ENCODE measurements at regions not wholly inside any gene's neighbourhood (a gene's known extent, or its start where the extent isn't known, plus 50 kb on each side); places are given as distances from the start of the nearest gene placed in this dataset.
"Not testable (repeated sequence)": the region's sequence is repeated elsewhere in the genome, so short reads cannot be mapped to it uniquely, and the experiment has no call there.

DNA sequence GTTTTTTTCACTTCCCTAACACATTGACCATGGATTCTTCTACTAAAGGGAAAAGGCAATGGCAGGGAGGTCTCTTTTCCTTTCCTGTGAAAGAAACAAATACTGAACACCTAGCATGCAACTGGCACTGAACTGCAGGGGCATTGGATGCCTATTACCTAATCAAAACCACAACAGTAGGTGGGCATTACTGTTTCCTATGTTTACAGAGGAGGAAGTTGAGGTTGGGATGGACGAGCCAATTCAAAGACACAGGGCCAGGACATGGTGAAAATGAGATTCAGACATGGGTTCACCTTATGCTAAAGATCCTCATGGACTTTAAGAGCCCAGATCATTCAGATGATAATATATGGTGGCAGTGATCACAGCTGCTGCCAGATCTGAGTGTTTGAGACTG is 407.0 kb downstream of the MIAT start:
- no peak for DNase-seq (ENCODE audit: low read depth)

DNA sequence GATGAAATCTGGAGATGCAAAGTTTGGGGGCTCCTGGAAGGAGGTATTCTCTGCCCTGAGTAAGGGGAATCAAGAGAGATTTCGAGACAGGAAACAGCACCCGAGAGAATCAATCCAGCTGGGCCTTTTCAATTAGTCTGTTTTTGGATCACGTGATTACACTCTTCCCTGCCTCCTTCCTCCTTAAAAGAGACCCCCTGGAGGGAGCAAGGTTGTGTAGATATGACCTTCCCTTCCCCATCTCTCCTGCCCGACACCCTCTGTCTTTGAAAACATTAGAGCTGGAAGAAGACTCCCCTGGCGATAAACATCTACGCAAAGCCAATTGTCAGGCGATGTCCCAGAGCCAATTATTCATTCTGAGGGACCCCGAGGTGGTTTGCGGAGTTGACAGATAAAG is 407.9 kb downstream of the MIAT start:
- no peak for DNase-seq (ENCODE audit: low read depth)

GRCh38 chr22:27066856-27067255 is 409.5 kb downstream of the MIAT start:
- DNase-seq (ENCODE audit: low read depth), result no peak

GRCh38 chr22:27068121-27068520 is 410.7 kb downstream of the MIAT start:
- no peak for DNase-seq (ENCODE audit: low read depth)

DNA sequence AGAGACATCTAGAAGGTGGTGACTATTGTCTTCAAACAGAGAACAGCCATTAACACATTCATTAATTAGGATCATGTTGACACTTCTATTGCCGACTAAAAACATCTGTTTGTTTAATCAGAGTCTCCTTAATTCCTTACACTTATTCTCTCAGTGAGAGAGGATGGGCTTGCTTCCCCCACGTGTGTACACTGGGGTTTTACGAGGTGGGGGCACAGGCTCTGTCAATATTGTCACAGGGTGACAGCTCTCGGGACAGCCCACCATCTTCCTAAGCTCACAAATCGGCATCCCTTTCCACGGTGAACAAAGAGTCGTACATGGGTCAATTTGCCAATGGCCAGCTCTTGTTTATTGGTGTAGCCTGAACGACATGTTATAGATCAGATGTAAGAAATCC is 413.2 kb downstream of the MIAT start:
- no peak for DNase-seq (ENCODE audit: low read depth)

DNA sequence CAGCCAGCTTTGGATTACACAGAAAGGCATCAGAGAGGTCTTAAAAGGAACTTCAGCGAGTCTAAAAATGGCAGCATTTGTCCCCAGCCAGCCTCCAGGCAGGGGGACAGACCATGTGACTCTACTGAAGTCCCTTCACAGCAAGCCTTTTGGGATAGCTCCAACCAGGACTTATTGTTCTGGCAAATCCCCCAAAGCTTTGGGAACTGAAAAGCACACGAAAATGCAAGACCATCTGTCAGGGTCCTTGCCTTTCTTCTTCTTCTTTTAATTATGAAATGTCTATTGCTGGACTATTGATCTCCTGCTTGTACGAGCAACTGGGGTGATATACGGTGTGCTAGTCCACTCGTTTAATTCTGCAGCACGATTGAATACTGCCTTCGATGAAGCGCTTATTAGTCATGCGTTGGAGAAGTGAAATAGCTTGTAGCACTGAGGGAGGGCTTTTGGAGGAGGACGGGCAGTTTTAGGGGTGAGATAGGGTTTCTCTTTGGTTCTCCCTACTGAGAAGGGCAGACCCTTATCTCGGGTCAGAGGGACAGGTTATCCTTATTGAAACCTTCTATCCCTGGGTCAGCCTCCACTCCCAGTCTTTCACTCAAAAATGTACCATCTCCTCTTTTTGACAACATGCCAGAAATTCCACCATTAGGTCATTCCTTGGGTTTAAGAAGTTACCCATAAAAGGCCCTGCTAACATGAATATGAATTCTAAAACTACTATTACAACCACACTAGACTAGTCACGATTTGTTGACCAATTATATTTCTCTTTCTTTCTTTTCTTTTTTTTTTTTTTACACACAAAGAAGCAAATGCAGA is 416.4 kb downstream of the MIAT start:
- DNase-seq (ENCODE audit: low read depth), result no peak

GRCh38 chr22:27075028-27075678 is 417.8 kb downstream of the MIAT start:
- DNase-seq (ENCODE audit: low read depth), result no peak

DNA sequence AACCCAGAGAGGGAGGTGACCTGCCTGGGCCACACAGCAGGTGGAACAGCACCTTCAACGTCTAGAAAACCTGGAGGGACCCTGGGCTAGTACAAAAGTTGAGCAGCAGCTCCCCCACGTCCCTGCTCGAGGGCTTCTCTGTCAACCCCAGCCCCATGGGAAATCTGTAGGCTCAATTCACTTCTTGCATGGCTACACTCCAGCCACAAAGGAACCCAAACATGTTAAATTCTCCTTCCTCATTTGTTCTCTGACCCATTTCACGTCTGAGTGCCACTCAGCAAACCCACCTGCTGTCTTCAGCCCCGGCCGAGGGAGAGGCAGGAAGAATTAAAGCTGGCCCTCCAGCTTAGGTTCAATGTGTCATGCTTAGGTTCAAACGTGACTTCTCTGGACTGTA is 418.5 kb downstream of the MIAT start:
- no peak for DNase-seq (ENCODE audit: low read depth)

- DNase-seq (ENCODE audit: low read depth), result not testable (repeated sequence)
These were observed 420.7 kb downstream of the MIAT start for GRCh38 chr22:27078064-27078463.

- DNase-seq (ENCODE audit: low read depth), result no peak
These were observed 422.7 kb downstream of the MIAT start for GRCh38 chr22:27080036-27080578.

GRCh38 chr22:27080863-27081262 is 423.5 kb downstream of the MIAT start:
- DNase-seq (ENCODE audit: low read depth), result no peak

DNA sequence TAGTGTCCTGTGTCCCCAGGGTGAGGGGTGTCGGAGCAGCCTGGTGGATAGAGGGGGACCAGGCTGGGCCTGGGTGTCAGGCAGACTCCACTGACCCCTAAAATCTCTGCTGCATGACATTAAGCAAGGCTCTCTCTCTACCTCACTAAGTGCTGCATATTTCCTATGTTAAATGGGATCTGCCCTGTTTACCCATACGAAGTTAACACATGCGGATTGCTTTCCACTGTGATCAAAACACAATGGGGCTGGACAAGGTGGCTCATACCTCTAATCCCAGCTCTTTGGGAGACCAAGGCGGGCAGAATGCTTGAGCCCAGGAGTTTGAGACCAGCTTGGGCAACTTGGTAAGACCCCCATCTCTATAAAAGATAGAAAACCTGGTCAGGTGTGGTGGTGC is 426.2 kb downstream of the MIAT start:
- DNase-seq (ENCODE audit: low read depth), result no peak

- DNase-seq (ENCODE audit: low read depth), result no peak
These were observed 426.7 kb downstream of the MIAT start for GRCh38 chr22:27084130-27084529.

DNA sequence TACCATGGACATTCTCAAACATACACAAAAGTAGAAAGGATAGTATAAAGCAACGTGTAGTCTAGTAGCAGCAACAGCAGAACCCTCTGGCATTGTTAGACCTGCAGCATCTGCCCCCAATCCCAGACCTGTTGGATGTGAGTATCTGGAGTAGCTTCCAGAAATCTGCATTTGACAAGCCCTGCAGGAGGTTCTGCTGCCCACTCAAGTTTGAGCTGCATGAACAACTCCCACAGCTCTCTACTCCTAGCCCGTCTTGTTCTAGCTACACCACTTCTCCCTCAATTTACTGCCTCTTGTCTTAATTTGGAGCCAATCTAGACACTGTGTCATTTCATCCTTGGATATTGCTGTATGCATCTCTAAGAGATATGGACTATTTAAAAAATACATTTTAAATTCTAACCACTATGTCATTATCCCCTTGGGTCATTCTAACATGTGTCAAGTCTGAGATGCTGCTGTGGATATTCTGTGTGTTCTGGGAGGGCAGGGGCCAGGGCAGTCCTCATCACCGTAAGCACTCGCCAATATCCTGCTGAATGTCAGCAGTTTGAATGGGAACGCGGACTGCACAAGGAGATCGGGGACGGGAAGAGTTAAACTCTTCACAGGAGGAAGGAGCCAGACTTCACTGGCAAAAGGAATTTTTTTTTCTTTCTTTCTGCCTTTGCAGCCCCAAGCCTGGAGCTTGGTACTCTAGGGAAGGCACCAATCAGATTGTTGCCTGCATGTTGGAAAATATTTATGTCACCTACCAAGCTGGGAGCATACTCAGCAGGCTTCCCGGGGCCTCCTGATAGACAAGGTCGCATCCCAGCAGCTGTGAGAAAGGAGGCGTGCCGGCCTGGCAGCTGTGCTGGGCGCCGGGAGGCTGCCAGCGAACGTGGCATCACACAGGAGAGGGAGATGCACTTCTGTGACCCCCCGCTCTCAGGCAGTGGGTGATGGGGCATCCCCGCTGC is 429.0 kb downstream of the MIAT start:
- DNase-seq (ENCODE audit: low read depth), result no peak

GRCh38 chr22:27087051-27087450 is 429.7 kb downstream of the MIAT start:
- no peak for DNase-seq (ENCODE audit: low read depth)

DNA sequence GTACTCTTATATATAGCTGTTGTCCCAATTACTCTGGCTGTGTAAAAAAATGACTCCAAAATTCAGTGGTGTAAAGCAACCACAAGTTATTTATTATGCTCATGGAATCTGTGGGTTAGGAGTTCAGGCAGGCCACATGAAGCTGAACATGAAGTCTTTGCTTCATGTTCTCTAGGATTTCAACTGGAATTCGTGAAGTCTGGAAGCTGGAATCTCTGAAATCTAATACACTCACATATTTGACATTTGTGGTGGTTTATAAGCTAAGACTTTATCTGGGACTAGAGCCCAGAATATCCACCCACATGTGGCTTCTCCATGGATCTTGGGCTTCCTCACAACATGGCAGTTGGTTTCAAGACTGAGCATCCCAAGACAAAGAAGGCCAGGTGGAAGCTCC is 430.6 kb downstream of the MIAT start:
- no peak for DNase-seq (ENCODE audit: low read depth)

DNA sequence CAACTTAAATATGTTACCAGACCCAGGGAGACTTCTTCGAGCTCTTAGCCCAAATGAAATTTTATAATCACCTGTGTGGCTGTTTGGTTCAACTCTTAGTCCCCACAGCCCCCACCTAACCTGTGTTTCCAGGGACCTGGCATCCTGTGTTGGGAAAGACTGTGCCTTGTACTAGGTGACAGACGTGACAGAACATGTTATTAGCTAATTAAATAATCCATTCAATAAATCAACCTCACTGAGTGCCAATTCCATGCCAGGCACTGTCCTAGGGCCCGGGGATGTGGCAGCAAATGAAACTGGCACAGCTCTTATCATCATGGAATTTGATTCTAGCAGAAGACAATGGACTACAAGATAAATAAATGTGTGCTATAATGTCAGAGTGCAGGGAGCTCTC is 431.9 kb downstream of the MIAT start:
- no peak for DNase-seq (ENCODE audit: low read depth)

DNA sequence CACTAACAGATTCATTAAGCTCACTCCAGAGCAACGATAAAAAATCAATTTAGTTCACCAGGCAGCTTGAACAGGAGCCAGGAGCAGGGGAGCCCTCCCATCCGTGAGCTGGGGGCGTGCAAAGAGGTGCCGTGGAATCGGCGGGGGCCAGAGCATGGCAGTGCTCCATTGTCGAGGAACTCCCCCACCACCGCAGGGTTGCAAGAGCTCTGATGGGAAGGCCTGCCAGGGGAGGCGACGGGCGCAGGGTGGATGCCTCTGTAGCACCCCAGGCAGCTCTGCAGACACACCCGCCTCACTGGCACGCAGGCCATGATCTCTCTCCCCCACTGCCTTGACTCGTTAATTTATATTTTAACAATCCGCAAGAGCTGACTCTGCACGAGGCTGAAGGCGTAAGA is 433.2 kb downstream of the MIAT start:
- no peak for DNase-seq (ENCODE audit: low read depth)

DNA sequence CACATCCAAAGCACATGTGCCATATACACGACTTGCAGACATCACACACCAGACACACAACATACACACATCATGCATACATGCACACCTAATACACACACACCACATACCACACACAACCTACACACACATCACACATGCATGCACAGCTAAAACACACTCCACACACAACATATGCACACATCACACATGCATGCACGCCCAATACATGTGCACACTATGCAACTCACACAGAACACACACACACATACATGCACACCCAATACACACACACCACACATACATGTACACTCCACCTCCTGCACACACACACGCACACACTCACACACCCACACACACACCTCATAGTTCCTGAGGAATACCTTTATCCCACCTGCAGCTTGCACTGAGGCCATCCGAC is 436.0 kb downstream of the MIAT start:
- no peak for DNase-seq (ENCODE audit: low read depth)

DNA sequence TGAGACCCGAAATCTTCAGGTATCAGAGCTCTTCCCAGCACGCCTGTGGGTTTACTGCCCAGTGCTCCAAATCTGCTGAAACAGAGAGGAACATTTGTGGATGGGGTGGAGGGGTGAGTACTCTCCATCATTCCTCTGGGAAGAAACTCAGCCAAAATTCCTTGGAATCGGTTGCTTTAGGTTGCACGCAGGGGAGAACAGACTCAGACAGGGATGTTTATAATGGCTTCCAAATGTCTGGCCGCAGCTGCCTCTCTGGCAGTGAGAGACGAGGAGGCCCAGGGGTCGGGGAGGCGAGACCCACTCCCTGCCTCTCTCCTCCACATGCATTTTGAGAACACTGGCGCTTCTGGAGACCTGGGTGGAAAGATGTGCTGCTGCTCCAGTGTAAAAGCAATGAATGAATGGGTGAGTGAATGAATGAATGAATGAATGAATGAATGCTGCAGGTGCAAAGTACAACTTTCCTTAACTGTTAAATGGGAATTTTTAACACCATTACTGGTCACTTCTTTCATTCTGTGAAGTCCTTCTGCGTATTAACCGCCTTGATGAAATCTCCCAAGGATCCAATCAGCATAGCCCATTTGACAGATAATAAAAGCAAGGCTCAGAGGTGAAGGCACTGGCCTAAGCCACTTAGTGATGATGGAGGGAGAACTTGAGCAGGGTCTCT is 437.4 kb downstream of the MIAT start:
- no peak for DNase-seq (ENCODE audit: low read depth)

DNA sequence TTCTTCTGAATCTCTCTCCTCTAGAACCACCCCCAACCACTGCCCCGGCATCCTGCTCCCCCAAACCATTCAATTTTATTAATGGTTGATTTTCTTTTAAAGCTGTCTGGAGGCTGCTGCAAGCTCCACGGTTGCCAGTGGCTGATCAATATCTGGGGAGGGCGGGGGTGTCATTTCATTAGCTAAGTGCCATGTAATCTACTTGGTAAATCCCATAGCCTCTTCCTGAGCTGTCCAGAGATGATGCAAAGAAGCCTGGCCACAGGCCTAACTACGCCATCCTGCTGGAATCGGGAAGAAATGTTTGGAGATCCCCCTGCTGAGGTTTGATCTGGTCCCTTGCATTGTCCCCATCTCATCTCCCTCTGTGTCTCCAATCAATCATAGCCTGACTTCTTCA is 440.1 kb downstream of the MIAT start:
- no peak for DNase-seq (ENCODE audit: low read depth)

DNA sequence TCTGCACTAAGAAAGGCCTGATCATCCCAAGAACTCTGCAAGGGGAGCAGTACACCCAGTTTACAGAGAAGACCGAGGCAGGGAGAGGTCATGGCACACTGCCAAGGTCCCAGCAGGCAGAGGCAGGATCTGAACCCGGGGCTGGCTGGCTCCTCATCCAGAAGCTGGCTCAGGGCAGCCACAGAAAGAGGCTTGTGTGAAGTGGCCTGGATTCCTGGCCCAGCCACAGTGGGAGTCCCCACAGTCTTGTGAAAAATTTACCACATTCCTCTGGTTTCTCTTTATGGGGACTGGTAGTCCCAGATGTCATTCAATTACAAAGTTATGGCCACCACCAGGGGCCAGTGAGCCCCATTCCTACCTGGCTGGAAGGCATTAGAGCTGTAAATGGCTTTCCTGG is 440.5 kb downstream of the MIAT start:
- no peak for DNase-seq (ENCODE audit: low read depth)

All from stimulated activated CD8-positive, alpha-beta memory T cell treated with anti-CD3 and anti-CD28 coated beads, Interleukin-4, amount 100 ng/mL, for 24 hours (primary cell).